ENCODE measurements at regions not wholly inside any gene's neighbourhood (a gene's known extent, or its start where the extent isn't known, plus 50 kb on each side); places are given as distances from the start of the nearest gene placed in this dataset.

- Histone ChIP-seq H3K14ac (ENCODE audit: insufficient read length) (no peak overlapping the region), H2BK20ac (ENCODE audit: low read length) (no peak overlapping the region), H3K27ac (ENCODE audit: low read depth, low read length) (no peak overlapping the region), H3K9ac (replicated peaks in 1 of 4; ENCODE audit: extremely low read depth in 1 of 4, low read depth in 3 of 4, low read length in 3 of 4) (no peak overlapping the region), H3K79me2 (ENCODE audit: control insufficient read depth in 1 of 2, insufficient read depth in 2 of 2, low read length in 2 of 2) (no peaks in the 10 kb centered on the region), H3K56ac (replicated peaks; ENCODE audit: insufficient read length, low read depth, low read length) (no peak overlapping the region), H3K4me1 (replicated peaks in 1 of 4; ENCODE audit: control insufficient read depth in 3 of 4, insufficient read depth in 4 of 4, low read length in 3 of 4) (peaks cover 0 to 3% (median 1%) of the 10 kb centered on the region in 4 experiments; a peak in 2 of 7 replicates), H4K20me1 (replicated peaks in 1 of 2; ENCODE audit: control insufficient read depth in 1 of 2, insufficient read depth in 2 of 2, low read length in 2 of 2) (no peaks in the 10 kb centered on the region), H3K27me3 (replicated peaks in 1 of 4; ENCODE audit: control insufficient read depth in 3 of 4, extremely low read depth in 1 of 4, insufficient read depth in 3 of 4, low read length in 3 of 4) (no peaks in the 10 kb centered on the region), H2AK5ac (ENCODE audit: low read depth, low read length) (no peak overlapping the region), H3K9me3 (ENCODE audit: insufficient read depth in 2 of 2, low read depth in 1 of 2, low read length in 1 of 2) (no peaks in the 10 kb centered on the region), H2BK15ac (ENCODE audit: low read length) (no peak overlapping the region), H4K5ac (ENCODE audit: insufficient read length, low read depth, low read length) (no peak overlapping the region), H2BK120ac (replicated peaks; ENCODE audit: low read depth, low read length) (no peak overlapping the region), H3K4ac (replicated peaks; ENCODE audit: insufficient read length, low read depth, low read length) (no peak overlapping the region), H2BK12ac (ENCODE audit: low read depth, low read length) (no peak overlapping the region), H3K23ac (ENCODE audit: insufficient read length) (no peak overlapping the region), H2BK5ac (ENCODE audit: low read depth, low read length) (no peak overlapping the region), H4K91ac (replicated peaks; ENCODE audit: insufficient read length, low read length) (no peak overlapping the region), H3K79me1 (ENCODE audit: low read depth, low read length) (no peaks in the 10 kb centered on the region), H4K8ac (ENCODE audit: extremely low read depth, insufficient read depth, low read length) (no peak overlapping the region), H3K36me3 (ENCODE audit: control insufficient read depth in 2 of 4, insufficient read depth in 4 of 4, low read length in 3 of 4) (no peaks in the 10 kb centered on the region), H3K4me2 (ENCODE audit: insufficient read depth in 1 of 2, low read depth in 2 of 2, low read length in 2 of 2) (no peak overlapping the region), H3K18ac (ENCODE audit: extremely low read depth, low read length) (no peak overlapping the region), H3K4me3 (ENCODE audit: extremely low read depth in 1 of 4, insufficient read depth in 2 of 4, low read depth in 3 of 4, low read length in 4 of 4) (no peak overlapping the region), H2AFZ (ENCODE audit: low read length) (peak overlapping the region; percentile 55; the same call in 1 of the 2 replicates), H3K23me2 (ENCODE audit: low read depth, low read length) (no peaks in the 10 kb centered on the region)
- WGBS, 2 experiments (ENCODE audit: extremely low coverage in 1 of 2, insufficient coverage in 1 of 2, insufficient read length in 1 of 2, insufficient replicate concordance in 2 of 2, low coverage in 1 of 2, low lambda C conversion rate in 2 of 2, missing lambda C conversion rate in 1 of 2) = 87% methylated on average over 8 of the region's 8 CpGs; no CpG with 5 or more reads in 1 of the 2 experiments
- ChIA-PET POLR2A (ENCODE audit: partially characterized antibody) (no interaction called here), CTCF (ENCODE audit: partially characterized antibody) (no interaction called here)
- TF ChIP-seq POLR2A (IDR thresholded peaks at IDR 0.05; ENCODE audit: control extremely low read depth in 1 of 2, low read depth in 2 of 2, low read length in 2 of 2) = no peak
- FAIRE-seq = no peak
- no peak for DNase-seq (ENCODE audit: low read depth in 1 of 2, low spot score in 2 of 2)
These were observed 396.5 kb upstream of the VSTM2A start for GRCh38 chr7:54145716-54146115.

Measured in H1 (cell line).